ENCODE measurements at regions not wholly inside any gene's neighbourhood (a gene's known extent, or its start where the extent isn't known, plus 50 kb on each side); places are given as distances from the start of the nearest gene placed in this dataset.

- WGBS (ENCODE audit: insufficient coverage, low coverage, missing lambda C conversion rate), result 4% methylated on average over 2 of the region's 2 CpGs
- FAIRE-seq, result no peak
Observed at GRCh38 chr9:80893190-80893589, 796.2 kb downstream of the TLE1 start.

More at GRCh38 chr9:80893190-80893589, 796.2 kb downstream of the TLE1 start:
- in situ Hi-C loops (cut with MboI) (no loop called here), intact Hi-C loops (cut with micrococcal nuclease) (no loop called here)
- ChIA-PET POLR2A (no interaction called here), CTCF (ENCODE audit: low intra/inter-chr PET ratio) (no interaction called here)
- Histone ChIP-seq H3K9ac (ENCODE audit: insufficient read depth in 1 of 2, low read depth in 2 of 2, low read length in 2 of 2) (no peak overlapping the region), H3K9me1 (ENCODE audit: control insufficient read depth, insufficient read depth, low read length) (no peaks in the 10 kb centered on the region), H3K9me3 (replicated peaks; ENCODE audit: control insufficient read depth, insufficient read depth, low read depth, low read length) (no peaks in the 10 kb centered on the region), H3K4me3 (no peak overlapping the region), H4K20me1 (replicated peaks; ENCODE audit: control insufficient read depth, insufficient read depth, low read length) (no peaks in the 10 kb centered on the region), H3K27ac (ENCODE audit: extremely low read depth, low read depth, low read length) (no peak overlapping the region), H3K36me3 (ENCODE audit: control insufficient read depth, insufficient read depth, low read length) (no peaks in the 10 kb centered on the region), H3K4me2 (ENCODE audit: insufficient read depth, low read length) (no peak overlapping the region), H3K79me2 (ENCODE audit: control insufficient read depth, insufficient read depth, low read length) (no peaks in the 10 kb centered on the region), H3K4me1 (replicated peaks in 1 of 2; ENCODE audit: control insufficient read depth in 2 of 2, insufficient read depth in 2 of 2, low read length in 2 of 2) (no peaks in the 10 kb centered on the region), H3K27me3 (ENCODE audit: control insufficient read depth in 2 of 2, insufficient read depth in 2 of 2, low read length in 2 of 2) (no peaks in the 10 kb centered on the region), H2AFZ (ENCODE audit: low read depth, low read length) (no peak overlapping the region)
- no peak for TF ChIP-seq SP2 (IDR thresholded peaks at IDR 0.05; ENCODE audit: extremely low read depth, low read depth, low read length, poor library complexity, severe bottlenecking)
- no peak for TF ChIP-seq CBX8 (IDR thresholded peaks at IDR 0.05; ENCODE audit: borderline replicate concordance, extremely low read depth, low read depth, low read length, poor library complexity, severe bottlenecking)
- no peak for TF ChIP-seq NFIC (IDR thresholded peaks at IDR 0.05)
- TF ChIP-seq MAFK (IDR thresholded peaks at IDR 0.05; ENCODE audit: low read length), result peak; percentile 57
- no peak for TF ChIP-seq ZNF609 (CRISPR knock-in tag; IDR thresholded peaks at IDR 0.05; ENCODE audit: borderline replicate concordance)
- peak; percentile 41; the same call in 1 of the 2 replicates for TF ChIP-seq ZNF316 (IDR thresholded peaks at IDR 0.05)
- peak; percentile 49; the same call in 1 of the 2 replicates for TF ChIP-seq MAFF (IDR thresholded peaks at IDR 0.05; ENCODE audit: low read length)
- ATAC-seq (no peak), DNase-seq (ENCODE audit: extremely low read depth in 1 of 4, low spot score in 3 of 4) (no peak)
- BruUV-seq (replicated peaks), result no TSS peak
